Glutamatergic neuron (in vitro differentiated cells): ENCODE measurements at regions not wholly inside any gene's neighbourhood (a gene's known extent, or its start where the extent isn't known, plus 50 kb on each side); places are given as distances from the start of the nearest gene placed in this dataset.

ENCODE experiments used
- DNase-seq: peaks from one replicate; pipeline ENCODE4 v3.0.0; 2022
- H3K27ac Mint-ChIP-seq: one replicate; pipeline ENCODE4 v1.8.0; 2020; ENCODE audit warnings: mild to moderate bottlenecking, mixed read lengths, inconsistent platforms; ENCODE audit not compliant: unreplicated experiment
- H3K27me3 Mint-ChIP-seq: one replicate; pipeline ENCODE4 v1.8.0; 2020; ENCODE audit warnings: mild to moderate bottlenecking, moderate library complexity, mixed read lengths, inconsistent platforms; ENCODE audit not compliant: unreplicated experiment
- H3K36me3 Mint-ChIP-seq: one replicate; pipeline ENCODE4 v1.8.0; 2020; ENCODE audit warnings: mild to moderate bottlenecking, mixed read lengths, inconsistent platforms; ENCODE audit not compliant: unreplicated experiment
- H3K4me1 Mint-ChIP-seq: one replicate; pipeline ENCODE4 v1.8.0; 2020; ENCODE audit warnings: mild to moderate bottlenecking, low read depth, mixed read lengths, inconsistent platforms; ENCODE audit not compliant: unreplicated experiment
- H3K4me3 Mint-ChIP-seq: one replicate; pipeline ENCODE4 v1.8.0; 2020; ENCODE audit warnings: mild to moderate bottlenecking, mixed read lengths, inconsistent platforms; ENCODE audit not compliant: unreplicated experiment
- H3K9me3 Mint-ChIP-seq: one replicate; pipeline ENCODE4 v1.8.0; 2020; ENCODE audit warnings: mild to moderate bottlenecking, moderate library complexity, mixed read lengths, inconsistent platforms; ENCODE audit not compliant: unreplicated experiment
- CTCF ChIP-seq: fragments of 200-600 bp; sonication (generic); IDR thresholded peaks from one replicate; pipeline ENCODE4 v1.5.0; 2021; ENCODE audit not compliant: partially characterized antibody, unreplicated experiment

DNA sequence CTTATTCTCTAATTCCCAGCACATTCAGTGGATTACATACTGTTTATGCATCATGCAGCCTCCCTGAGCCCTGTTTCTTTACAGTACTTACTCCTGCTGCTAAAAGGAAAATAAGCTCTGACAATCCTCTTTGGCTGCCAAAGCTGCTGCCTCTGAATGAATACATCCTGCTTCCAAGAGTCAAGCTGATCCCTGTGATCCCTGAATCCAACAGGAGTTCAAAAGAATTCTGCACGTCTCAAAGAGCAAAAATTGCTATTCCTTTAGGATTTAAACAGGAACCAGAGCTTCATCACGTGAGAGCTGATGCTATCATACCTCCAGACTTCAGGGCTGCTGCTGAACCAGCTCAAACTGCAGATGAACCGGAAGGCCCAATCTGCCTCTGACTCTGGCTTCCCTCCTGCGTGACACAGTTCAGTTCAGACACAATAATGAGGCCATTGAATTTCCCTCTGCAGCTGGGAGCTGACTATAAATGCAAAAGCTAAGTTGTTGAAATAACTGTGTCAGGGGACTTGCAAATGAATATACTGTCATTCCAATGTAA is 851.0 kb upstream of the PHF14 start:
- H3K4me1 Mint-ChIP-seq = peaks cover 12% of the 10 kb centered on the region
- no peaks in the 10 kb centered on the region for H3K36me3 Mint-ChIP-seq
- peaks cover 2% of the 10 kb centered on the region for H3K27me3 Mint-ChIP-seq
- H3K27ac Mint-ChIP-seq = peak overlapping the region; percentile 19
- H3K4me3 Mint-ChIP-seq = no peak overlapping the region
- no peaks in the 10 kb centered on the region for H3K9me3 Mint-ChIP-seq
- DNase-seq = peak; percentile 21
- TF ChIP-seq CTCF = no peak

DNA sequence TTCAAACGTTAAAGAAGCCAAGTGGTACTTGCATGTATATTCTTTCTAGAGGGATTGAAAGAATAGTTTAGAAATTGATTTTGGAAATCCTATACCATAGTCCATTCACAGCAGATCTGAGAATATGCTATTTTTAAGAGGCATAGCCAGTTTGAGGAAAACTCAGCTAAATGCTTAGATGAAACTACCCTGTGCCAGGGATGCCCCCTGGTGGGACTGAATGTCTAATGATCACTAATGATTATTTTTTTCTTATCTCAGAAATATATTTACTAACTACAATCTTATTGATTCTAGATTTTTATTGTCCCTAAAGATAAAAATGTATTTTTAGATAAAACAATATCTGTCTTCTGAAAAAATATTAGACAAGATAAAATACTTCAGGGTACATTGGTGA is 844.9 kb upstream of the PHF14 start:
- H3K4me3 Mint-ChIP-seq = no peak overlapping the region
- H3K27me3 Mint-ChIP-seq = no peaks in the 10 kb centered on the region
- no peak overlapping the region for H3K27ac Mint-ChIP-seq
- peak; percentile 60 for TF ChIP-seq CTCF
- H3K9me3 Mint-ChIP-seq = no peaks in the 10 kb centered on the region
- DNase-seq = peak; percentile 61
- H3K4me1 Mint-ChIP-seq = peaks cover 3% of the 10 kb centered on the region
- no peaks in the 10 kb centered on the region for H3K36me3 Mint-ChIP-seq

DNA sequence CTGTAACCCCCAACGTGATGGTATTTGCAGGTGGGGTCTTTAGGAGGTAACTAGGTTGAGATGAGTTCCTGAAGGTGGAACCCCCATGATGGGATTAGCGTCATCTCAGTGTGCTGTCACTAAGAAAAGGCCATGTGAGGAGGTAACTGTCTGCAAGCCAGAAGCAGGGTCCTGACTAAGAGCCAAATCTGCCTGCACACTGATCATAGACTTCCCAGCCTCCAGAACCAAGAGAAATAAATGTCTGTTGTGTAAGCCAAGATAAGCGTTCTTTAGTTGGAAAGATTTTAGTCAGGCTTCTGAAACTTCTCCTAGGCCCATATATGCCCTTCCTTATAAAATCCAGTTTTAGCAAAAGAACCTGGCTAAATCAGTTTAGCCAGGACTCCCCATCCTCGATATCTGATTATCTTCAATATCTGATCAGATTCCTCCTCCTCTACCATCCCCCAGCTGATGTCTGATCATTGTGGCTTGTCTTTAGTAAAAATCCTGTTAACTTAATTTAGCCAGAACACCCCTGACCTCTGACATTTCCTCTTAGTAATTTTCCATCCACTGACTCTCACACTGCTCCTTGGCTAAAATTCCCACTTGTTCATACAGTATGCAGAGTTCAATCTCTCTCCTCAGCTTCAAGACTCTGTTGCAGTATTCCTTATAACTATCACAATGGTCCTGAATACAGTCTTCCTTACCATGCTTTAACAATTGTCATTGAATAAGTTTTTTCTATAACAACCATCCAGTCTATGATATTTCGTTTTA is 835.4 kb upstream of the PHF14 start:
- Mint-ChIP-seq H3K27me3 (no peaks in the 10 kb centered on the region), H3K27ac (no peak overlapping the region), H3K4me1 (peaks cover 4% of the 10 kb centered on the region), H3K9me3 (no peaks in the 10 kb centered on the region), H3K4me3 (no peak overlapping the region), H3K36me3 (no peaks in the 10 kb centered on the region)
- no peak for DNase-seq
- no peak for TF ChIP-seq CTCF

DNA sequence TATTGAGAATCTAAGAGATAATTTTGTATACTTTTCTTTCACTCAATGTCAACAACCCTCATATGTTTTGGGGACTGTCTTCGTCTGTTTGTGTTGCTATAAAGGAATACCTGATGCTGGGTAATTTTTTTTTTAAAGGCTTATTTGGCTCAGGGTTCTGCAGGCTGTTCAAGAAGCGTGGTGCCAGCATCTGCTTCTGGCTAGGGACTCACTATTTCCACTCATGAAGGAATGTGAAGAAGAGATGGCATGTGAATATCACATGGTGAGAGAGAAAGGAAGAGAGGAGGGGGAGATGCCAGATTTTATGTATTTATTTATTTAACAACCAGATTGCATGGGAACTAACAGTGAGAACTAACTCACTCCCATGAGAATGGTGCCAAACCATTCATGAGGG is 827.4 kb upstream of the PHF14 start:
- no peak for TF ChIP-seq CTCF
- Mint-ChIP-seq H3K4me3 (no peak overlapping the region), H3K9me3 (no peaks in the 10 kb centered on the region), H3K36me3 (no peaks in the 10 kb centered on the region), H3K27me3 (no peaks in the 10 kb centered on the region), H3K4me1 (no peaks in the 10 kb centered on the region), H3K27ac (no peak overlapping the region)
- DNase-seq = no peak

GRCh38 chr7:10156972-10157371 is 816.7 kb upstream of the PHF14 start:
- DNase-seq = no peak
- H3K4me1 Mint-ChIP-seq = no peaks in the 10 kb centered on the region
- no peaks in the 10 kb centered on the region for H3K36me3 Mint-ChIP-seq
- H3K9me3 Mint-ChIP-seq = no peaks in the 10 kb centered on the region
- no peak for TF ChIP-seq CTCF
- H3K27me3 Mint-ChIP-seq = no peaks in the 10 kb centered on the region
- no peak overlapping the region for H3K4me3 Mint-ChIP-seq
- no peak overlapping the region for H3K27ac Mint-ChIP-seq
